T-helper 2 cell treated with Interferon-gamma antibody and Interleukin-4, amounts not matched to agents 5 μg/mL and 100 μg/mL, for 36 hours (primary cell): ENCODE measurements at regions not wholly inside any gene's neighbourhood (a gene's known extent, or its start where the extent isn't known, plus 50 kb on each side); places are given as distances from the start of the nearest gene placed in this dataset.

Experiments
- DNase-seq: peaks from one replicate; pipeline ENCODE4 v3.0.0; 2021; ENCODE audit warnings: low spot score
- H3K27ac Mint-ChIP-seq: one replicate; pipeline ENCODE4 v1.8.0; 2021; ENCODE audit warnings: mild to moderate bottlenecking, mixed read lengths
- H3K27me3 Mint-ChIP-seq: one replicate; pipeline ENCODE4 v1.8.0; 2021; ENCODE audit warnings: low read depth, mixed read lengths
- H3K36me3 Mint-ChIP-seq: one replicate; pipeline ENCODE4 v1.8.0; 2021; ENCODE audit warnings: low read depth, mixed read lengths
- H3K4me1 Mint-ChIP-seq: one replicate; pipeline ENCODE4 v1.8.0; 2021; ENCODE audit warnings: low read depth, mixed read lengths
- H3K4me3 Mint-ChIP-seq: one replicate; pipeline ENCODE4 v1.8.0; 2022; ENCODE audit warnings: mild to moderate bottlenecking, moderate library complexity, mixed read lengths
- H3K9me3 Mint-ChIP-seq: one replicate; pipeline ENCODE4 v1.8.0; 2021; ENCODE audit warnings: mixed read lengths

GRCh38 chrX:131802836-131803626 lies 220.1 kb upstream of the STK26 start:
- DNase-seq, result no peak
- Mint-ChIP-seq H3K36me3 (peaks cover 3% of the 10 kb centered on the region), H3K9me3 (no peaks in the 10 kb centered on the region), H3K4me3 (no peak overlapping the region), H3K4me1 (no peaks in the 10 kb centered on the region), H3K27ac (no peak overlapping the region), H3K27me3 (no peaks in the 10 kb centered on the region)

GRCh38 chrX:131812847-131813825 lies 210.0 kb upstream of the STK26 start:
- peaks cover 7% of the 10 kb centered on the region for H3K36me3 Mint-ChIP-seq
- peak; percentile 60 for DNase-seq

GRCh38 chrX:131816551-131817136 lies 206.5 kb upstream of the STK26 start:
- Mint-ChIP-seq H3K4me3 (peak overlapping the region; percentile 53), H3K4me1 (peaks cover 24% of the 10 kb centered on the region), H3K9me3 (no peaks in the 10 kb centered on the region), H3K36me3 (peaks cover 9% of the 10 kb centered on the region), H3K27me3 (no peaks in the 10 kb centered on the region), H3K27ac (peak overlapping the region; percentile 73)
- peak; percentile 38 for DNase-seq

More at GRCh38 chrX:131812847-131813825, 210.0 kb upstream of the STK26 start:
- Mint-ChIP-seq H3K27me3 (no peaks in the 10 kb centered on the region), H3K9me3 (no peaks in the 10 kb centered on the region), H3K4me1 (peaks cover 21% of the 10 kb centered on the region), H3K4me3 (peak overlapping the region; percentile 85), H3K27ac (peak overlapping the region; percentile 91)

- Mint-ChIP-seq H3K9me3 (no peaks in the 10 kb centered on the region), H3K27ac (peak overlapping the region; percentile 60), H3K4me3 (peak overlapping the region; percentile 21), H3K4me1 (peaks cover 30% of the 10 kb centered on the region), H3K27me3 (no peaks in the 10 kb centered on the region), H3K36me3 (peaks cover 9% of the 10 kb centered on the region)
- no peak for DNase-seq
These were observed 204.7 kb upstream of the STK26 start for GRCh38 chrX:131818297-131818936.

- H3K36me3 Mint-ChIP-seq, result peaks cover 9% of the 10 kb centered on the region
- H3K4me1 Mint-ChIP-seq, result peaks cover 19% of the 10 kb centered on the region
- H3K27ac Mint-ChIP-seq, result no peak overlapping the region
- H3K4me3 Mint-ChIP-seq, result no peak overlapping the region
- no peaks in the 10 kb centered on the region for H3K27me3 Mint-ChIP-seq
- DNase-seq, result no peak
- no peaks in the 10 kb centered on the region for H3K9me3 Mint-ChIP-seq
These were observed 201.0 kb upstream of the STK26 start for GRCh38 chrX:131821945-131822622.

GRCh38 chrX:131826572-131826971 lies 196.5 kb upstream of the STK26 start:
- Mint-ChIP-seq H3K36me3 (peaks cover 3% of the 10 kb centered on the region), H3K4me3 (no peak overlapping the region), H3K27me3 (no peaks in the 10 kb centered on the region), H3K27ac (no peak overlapping the region), H3K9me3 (no peaks in the 10 kb centered on the region), H3K4me1 (peaks cover 38% of the 10 kb centered on the region)
- no peak for DNase-seq

- peak overlapping the region; percentile 84 for H3K4me3 Mint-ChIP-seq
- peaks cover 3% of the 10 kb centered on the region for H3K36me3 Mint-ChIP-seq
- peak overlapping the region; percentile 88 for H3K27ac Mint-ChIP-seq
- DNase-seq, result peak; percentile 62
- H3K27me3 Mint-ChIP-seq, result no peaks in the 10 kb centered on the region
- no peaks in the 10 kb centered on the region for H3K9me3 Mint-ChIP-seq
- H3K4me1 Mint-ChIP-seq, result peaks cover 42% of the 10 kb centered on the region
These were observed 195.2 kb upstream of the STK26 start for GRCh38 chrX:131827935-131828334.

GRCh38 chrX:131828482-131828881 lies 194.6 kb upstream of the STK26 start:
- no peak for DNase-seq
- Mint-ChIP-seq H3K36me3 (peaks cover 3% of the 10 kb centered on the region), H3K4me3 (peak overlapping the region; percentile 84), H3K9me3 (no peaks in the 10 kb centered on the region), H3K27ac (peak overlapping the region; percentile 68), H3K27me3 (no peaks in the 10 kb centered on the region), H3K4me1 (peaks cover 39% of the 10 kb centered on the region)

GRCh38 chrX:131830400-131831184 lies 192.5 kb upstream of the STK26 start:
- DNase-seq, result peak; percentile 71
- Mint-ChIP-seq H3K9me3 (no peaks in the 10 kb centered on the region), H3K27ac (peak overlapping the region; percentile 85), H3K36me3 (no peaks in the 10 kb centered on the region), H3K4me1 (peaks cover 36% of the 10 kb centered on the region), H3K27me3 (no peaks in the 10 kb centered on the region), H3K4me3 (peak overlapping the region; percentile 92)

GRCh38 chrX:131831185-131831520 lies 191.9 kb upstream of the STK26 start:
- H3K27ac Mint-ChIP-seq, result peak overlapping the region; percentile 85
- no peaks in the 10 kb centered on the region for H3K36me3 Mint-ChIP-seq
- no peaks in the 10 kb centered on the region for H3K9me3 Mint-ChIP-seq
- peaks cover 36% of the 10 kb centered on the region for H3K4me1 Mint-ChIP-seq
- H3K27me3 Mint-ChIP-seq, result no peaks in the 10 kb centered on the region
- DNase-seq, result no peak
- peak overlapping the region; percentile 92 for H3K4me3 Mint-ChIP-seq

- DNase-seq, result no peak
- Mint-ChIP-seq H3K27ac (no peak overlapping the region), H3K36me3 (no peaks in the 10 kb centered on the region), H3K4me3 (no peak overlapping the region), H3K4me1 (peaks cover 15% of the 10 kb centered on the region), H3K27me3 (no peaks in the 10 kb centered on the region), H3K9me3 (no peaks in the 10 kb centered on the region)
These were observed 186.9 kb upstream of the STK26 start for GRCh38 chrX:131836161-131836560.

- no peak overlapping the region for H3K27ac Mint-ChIP-seq
- no peak overlapping the region for H3K4me3 Mint-ChIP-seq
- H3K4me1 Mint-ChIP-seq, result peaks cover 6% of the 10 kb centered on the region
- H3K9me3 Mint-ChIP-seq, result no peaks in the 10 kb centered on the region
- no peaks in the 10 kb centered on the region for H3K27me3 Mint-ChIP-seq
- no peak for DNase-seq
- H3K36me3 Mint-ChIP-seq, result no peaks in the 10 kb centered on the region
These were observed 185.8 kb upstream of the STK26 start for GRCh38 chrX:131837325-131837724.
